ENCODE measurements at regions not wholly inside any gene's neighbourhood (a gene's known extent, or its start where the extent isn't known, plus 50 kb on each side); places are given as distances from the start of the nearest gene placed in this dataset.

DNA sequence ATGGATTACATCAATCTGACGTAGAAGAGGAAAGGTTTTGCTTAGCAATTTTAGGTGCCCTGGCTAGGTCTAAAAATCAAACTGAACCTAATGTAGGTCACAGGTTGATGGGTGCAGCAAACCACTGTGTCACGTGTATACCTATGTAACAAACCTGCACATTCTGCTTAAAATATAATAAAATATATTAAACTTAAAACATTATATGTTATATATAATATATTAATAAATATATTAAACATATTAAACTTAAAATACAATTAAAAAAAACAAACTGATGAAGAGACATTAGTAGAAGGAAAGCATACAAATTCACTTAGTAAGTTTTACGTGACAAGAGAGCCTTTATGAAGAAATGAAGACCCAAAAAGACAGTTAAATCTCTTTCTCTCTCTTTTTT lies 51.7 kb upstream of the FBXL17 start:
- TF ChIP-seq, protein P1, sequence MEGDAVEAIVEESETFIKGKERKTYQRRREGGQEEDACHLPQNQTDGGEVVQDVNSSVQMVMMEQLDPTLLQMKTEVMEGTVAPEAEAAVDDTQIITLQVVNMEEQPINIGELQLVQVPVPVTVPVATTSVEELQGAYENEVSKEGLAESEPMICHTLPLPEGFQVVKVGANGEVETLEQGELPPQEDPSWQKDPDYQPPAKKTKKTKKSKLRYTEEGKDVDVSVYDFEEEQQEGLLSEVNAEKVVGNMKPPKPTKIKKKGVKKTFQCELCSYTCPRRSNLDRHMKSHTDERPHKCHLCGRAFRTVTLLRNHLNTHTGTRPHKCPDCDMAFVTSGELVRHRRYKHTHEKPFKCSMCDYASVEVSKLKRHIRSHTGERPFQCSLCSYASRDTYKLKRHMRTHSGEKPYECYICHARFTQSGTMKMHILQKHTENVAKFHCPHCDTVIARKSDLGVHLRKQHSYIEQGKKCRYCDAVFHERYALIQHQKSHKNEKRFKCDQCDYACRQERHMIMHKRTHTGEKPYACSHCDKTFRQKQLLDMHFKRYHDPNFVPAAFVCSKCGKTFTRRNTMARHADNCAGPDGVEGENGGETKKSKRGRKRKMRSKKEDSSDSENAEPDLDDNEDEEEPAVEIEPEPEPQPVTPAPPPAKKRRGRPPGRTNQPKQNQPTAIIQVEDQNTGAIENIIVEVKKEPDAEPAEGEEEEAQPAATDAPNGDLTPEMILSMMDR (IDR thresholded peaks at IDR 0.05; ENCODE audit: low read depth, low read length, poor library complexity, severe bottlenecking), result no peak
- TF ChIP-seq EZH2phosphoT487 (IDR thresholded peaks at IDR 0.05; ENCODE audit: borderline replicate concordance, low read length), result no peak

All from DOHH2 (cell line).